HG02763 (cell line): ENCODE measurements at regions not wholly inside any gene's neighbourhood (a gene's known extent, or its start where the extent isn't known, plus 50 kb on each side); places are given as distances from the start of the nearest gene placed in this dataset.

Source experiments
- ATAC-seq: cut with Tn5 transposase; IDR thresholded peaks from one replicate; pipeline ENCODE4 v1.9.1; 2021; ENCODE audit warnings: mild to moderate bottlenecking, moderate library complexity; ENCODE audit not compliant: unreplicated experiment

DNA sequence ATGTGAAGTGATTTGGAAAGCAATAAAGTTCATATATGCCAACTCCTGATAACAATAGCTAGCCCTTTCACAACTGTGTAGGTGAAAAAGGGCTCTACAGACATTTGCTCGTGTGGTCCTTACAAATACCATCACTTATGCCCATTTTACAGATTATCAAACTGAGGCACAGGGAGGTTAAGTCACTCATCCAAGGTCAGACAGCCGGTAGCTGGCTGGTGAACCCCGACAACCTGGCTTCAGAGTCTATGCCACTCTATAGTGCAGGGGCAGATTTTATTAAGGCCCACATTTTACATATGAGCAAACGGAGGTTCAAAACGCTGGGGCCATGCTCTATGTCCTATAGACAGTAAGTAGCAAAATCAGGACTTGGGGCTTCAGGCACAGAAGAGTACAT lies 280.5 kb downstream of the RRAGC start:
- ATAC-seq: no peak

- no peak for ATAC-seq
Observed at GRCh38 chr1:38578271-38578951, 281.2 kb downstream of the RRAGC start.

DNA sequence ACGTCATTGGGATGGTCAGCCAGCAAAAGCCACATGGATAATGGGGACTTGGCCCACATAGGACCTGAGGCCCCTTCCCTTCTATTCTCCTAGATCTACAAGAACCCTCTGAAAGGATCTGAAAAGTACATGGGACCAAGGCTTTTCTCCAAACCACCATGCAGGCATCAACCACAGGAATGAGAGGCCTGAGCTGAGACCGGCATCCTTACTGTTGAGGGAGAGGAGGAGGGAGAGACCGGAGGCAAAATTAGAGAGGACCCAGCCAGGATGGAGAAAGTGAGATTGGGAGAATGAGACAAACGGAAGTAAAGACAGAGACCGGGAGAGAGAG lies 281.7 kb downstream of the RRAGC start:
- ATAC-seq: no peak

- no peak for ATAC-seq
Observed at GRCh38 chr1:38577385-38577784, 282.2 kb downstream of the RRAGC start.

DNA sequence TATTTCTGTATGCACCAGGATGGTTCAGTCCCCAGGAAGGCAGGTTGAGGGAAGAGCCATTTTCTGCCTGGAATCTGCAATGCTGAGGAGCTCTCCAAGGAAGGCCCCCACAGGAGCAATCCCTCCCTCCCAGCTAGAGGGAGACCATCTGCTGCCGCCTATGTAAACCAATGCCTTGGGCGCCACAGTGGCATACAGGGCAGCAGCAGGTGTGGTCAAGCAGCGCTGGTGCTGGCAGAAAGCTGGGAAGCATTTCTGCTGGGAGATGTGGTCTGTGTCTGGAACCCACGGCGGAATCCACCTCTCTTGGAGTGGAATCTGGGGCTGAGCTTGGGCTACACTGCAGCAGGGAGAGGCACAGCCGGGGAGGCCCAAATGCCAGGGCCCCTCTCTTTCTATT lies 283.3 kb downstream of the RRAGC start:
- ATAC-seq: no peak

DNA sequence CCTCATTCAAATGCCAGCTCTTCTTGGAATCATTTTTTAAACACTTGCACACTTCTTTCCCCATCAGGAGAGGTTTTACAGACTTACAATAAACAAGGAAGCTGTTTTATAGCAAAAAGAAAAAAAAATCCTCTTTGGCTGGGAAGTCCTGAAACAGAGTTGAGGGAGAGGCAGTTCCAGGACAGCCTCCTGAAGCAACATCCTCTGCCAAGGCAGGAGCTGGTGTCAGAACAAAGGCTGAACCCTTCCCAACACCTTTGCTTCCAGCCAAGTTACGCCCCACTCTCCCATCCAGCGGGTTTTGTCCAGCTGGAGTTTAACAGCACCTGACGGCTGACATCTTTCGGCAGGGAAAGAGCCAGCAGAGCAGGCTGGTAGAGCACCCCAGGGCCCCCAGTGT lies 287.8 kb downstream of the RRAGC start:
- ATAC-seq: no peak

DNA sequence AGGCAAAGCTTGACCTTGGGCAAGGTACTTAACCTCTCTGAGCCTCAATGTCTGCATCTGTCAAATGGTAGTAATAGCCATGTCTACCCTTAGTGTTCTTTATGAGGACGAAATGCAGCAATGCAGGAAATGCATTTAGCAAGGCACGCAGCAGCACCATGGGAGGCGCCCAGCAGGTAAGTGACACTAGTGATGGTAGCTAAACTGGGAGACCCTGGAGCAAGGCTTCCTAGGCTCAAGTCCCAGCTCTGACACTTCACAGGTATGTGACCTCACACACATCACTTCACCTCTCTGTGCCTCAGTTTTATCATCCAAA lies 289.0 kb downstream of the RRAGC start:
- no peak for ATAC-seq

- no peak for ATAC-seq
Observed at GRCh38 chr1:38569932-38570656, 289.5 kb downstream of the RRAGC start.

- ATAC-seq: no peak
Observed at GRCh38 chr1:38568061-38568857, 291.3 kb downstream of the RRAGC start.

GRCh38 chr1:38567401-38567800 lies 292.2 kb downstream of the RRAGC start:
- ATAC-seq: no peak

GRCh38 chr1:38565020-38565491 lies 294.5 kb downstream of the RRAGC start:
- ATAC-seq: no peak

GRCh38 chr1:38563942-38564735 lies 295.4 kb downstream of the RRAGC start:
- no peak for ATAC-seq

GRCh38 chr1:38561725-38562124 lies 297.8 kb downstream of the RRAGC start:
- no peak for ATAC-seq

DNA sequence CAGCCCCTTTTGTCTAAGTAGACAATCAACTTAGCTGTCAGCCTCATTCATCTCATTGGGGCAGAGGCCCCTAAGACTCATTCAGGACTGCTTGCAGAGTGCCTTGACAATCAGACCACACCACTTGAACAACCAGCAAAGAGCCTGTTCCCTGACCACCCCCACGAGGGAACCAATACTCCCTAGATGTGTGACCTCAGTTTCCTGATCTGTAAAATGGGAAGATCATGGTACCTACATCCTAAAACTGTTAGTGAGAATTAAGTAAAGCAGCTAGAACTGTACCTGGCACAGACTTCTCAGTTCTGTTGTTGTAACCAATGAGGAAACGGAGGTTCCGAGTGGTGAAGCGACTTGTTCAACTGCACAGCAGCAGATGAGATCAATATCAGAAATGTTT lies 298.5 kb downstream of the RRAGC start:
- ATAC-seq: no peak

GRCh38 chr1:38560457-38560856 lies 299.1 kb downstream of the RRAGC start:
- no peak for ATAC-seq

GRCh38 chr1:38559446-38560165 lies 300.0 kb downstream of the RRAGC start:
- no peak for ATAC-seq

DNA sequence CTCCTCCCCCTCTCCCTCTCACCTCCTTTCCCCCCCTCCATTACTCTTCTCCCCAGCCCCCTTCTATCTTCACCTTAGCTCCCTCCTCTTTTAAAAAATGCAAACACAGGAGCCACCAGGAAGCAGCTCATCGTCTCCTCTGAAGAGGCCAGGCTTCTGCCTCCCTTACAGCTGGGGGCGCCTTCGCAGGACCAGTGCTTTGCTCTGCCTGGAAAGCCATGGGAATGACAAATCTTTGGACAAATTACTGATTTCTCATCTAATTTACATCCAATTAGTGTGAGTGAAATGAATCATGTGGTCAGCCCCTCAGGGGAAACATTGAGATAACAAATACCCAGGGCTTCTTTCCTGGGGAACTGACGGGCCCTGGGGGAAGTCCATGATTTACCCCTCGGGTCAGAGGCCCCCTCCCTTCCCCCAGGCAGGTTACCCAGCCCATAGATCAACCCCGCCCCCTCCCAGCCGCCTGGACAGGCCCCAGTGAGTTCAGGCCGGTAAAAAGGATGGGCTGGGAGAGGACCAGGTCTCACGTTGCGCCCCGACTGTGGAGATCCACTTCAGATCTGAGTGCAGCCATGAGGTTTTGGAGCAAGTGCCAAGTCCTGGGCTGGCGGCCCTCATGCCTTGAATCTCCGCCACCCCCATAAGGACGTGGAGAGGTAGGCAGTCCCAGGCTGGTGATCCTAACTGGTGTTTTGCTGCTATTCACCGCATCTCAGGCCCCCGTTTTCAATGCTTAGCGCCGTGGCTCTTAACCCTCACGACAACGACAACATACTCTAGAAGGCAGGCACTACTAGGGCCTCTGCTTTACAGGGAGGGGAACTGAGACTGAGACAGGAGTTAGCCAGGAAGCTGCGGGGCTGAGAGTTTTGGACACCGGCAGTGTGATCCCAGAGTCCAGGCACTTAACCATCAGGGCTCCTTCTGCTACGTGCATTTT lies 300.8 kb downstream of the RRAGC start:
- ATAC-seq: no peak

- ATAC-seq: no peak
Observed at GRCh38 chr1:38558055-38558454, 301.5 kb downstream of the RRAGC start.

DNA sequence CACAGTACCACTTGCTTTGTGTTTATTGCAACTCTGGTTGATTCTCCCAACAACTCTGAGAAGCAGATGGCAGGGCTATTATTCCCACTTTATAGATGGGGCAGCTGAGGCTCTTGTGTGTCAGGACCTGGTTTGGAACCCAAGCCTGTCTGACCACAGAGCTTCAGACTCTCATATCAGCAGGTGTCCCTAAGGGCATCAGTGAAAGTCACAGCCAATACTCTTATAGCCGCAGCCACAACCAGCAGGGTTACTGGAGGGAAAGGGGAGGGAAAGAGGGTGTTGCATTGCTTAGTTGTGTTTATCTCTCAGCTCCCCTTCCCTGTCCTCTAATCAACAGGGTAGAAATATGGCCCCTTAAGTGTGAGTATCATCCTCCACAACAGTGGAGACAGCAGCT lies 304.0 kb downstream of the RRAGC start:
- no peak for ATAC-seq
